ENCODE measurements at regions not wholly inside any gene's neighbourhood (a gene's known extent, or its start where the extent isn't known, plus 50 kb on each side); places are given as distances from the start of the nearest gene placed in this dataset.

GRCh38 chr10:85151506-85151905, 823.1 kb downstream of the CCSER2 start:
- no peak for DNase-seq

- DNase-seq: no peak
Observed at GRCh38 chr10:85152496-85152895, 824.1 kb downstream of the CCSER2 start.

GRCh38 chr10:85152911-85153310, 824.5 kb downstream of the CCSER2 start:
- no peak for DNase-seq

- no peak for DNase-seq
Observed at GRCh38 chr10:85157206-85157605, 828.8 kb downstream of the CCSER2 start.

- DNase-seq: no peak
Observed at GRCh38 chr10:85168243-85168642, 839.9 kb downstream of the CCSER2 start.

- no peak for DNase-seq
Observed at GRCh38 chr10:85170026-85170425, 841.6 kb downstream of the CCSER2 start.

- DNase-seq: peak in 1 of 2 experiments; percentile 2
Observed at GRCh38 chr10:85175635-85176034, 847.2 kb downstream of the CCSER2 start.

- no peak for DNase-seq
Observed at GRCh38 chr10:85177767-85178166, 849.4 kb downstream of the CCSER2 start.

- no peak for DNase-seq
Observed at GRCh38 chr10:85187047-85187446, 858.7 kb downstream of the CCSER2 start.

- no peak for DNase-seq
Observed at GRCh38 chr10:85188770-85189484, 860.5 kb downstream of the CCSER2 start.

- DNase-seq: no peak
Observed at GRCh38 chr10:85193796-85194195, 865.4 kb downstream of the CCSER2 start.

- DNase-seq: no peak
Observed at GRCh38 chr10:85194706-85195105, 866.3 kb downstream of the CCSER2 start.

- DNase-seq: no peak
Observed at GRCh38 chr10:85195596-85195995, 867.2 kb downstream of the CCSER2 start.

- DNase-seq: no peak
Observed at GRCh38 chr10:85204814-85205213, 876.4 kb downstream of the CCSER2 start.

- peak in 1 of 2 experiments; percentile 3 for DNase-seq
Observed at GRCh38 chr10:85212526-85212925, 884.1 kb downstream of the CCSER2 start.

- DNase-seq: no peak
Observed at GRCh38 chr10:85213493-85213892, 885.1 kb downstream of the CCSER2 start.

GRCh38 chr10:85222300-85222699, 893.9 kb downstream of the CCSER2 start:
- no peak for DNase-seq

GRCh38 chr10:85224366-85224940, 896.1 kb downstream of the CCSER2 start:
- DNase-seq: peak; percentile 70 to 81

- peak in 1 of 2 experiments; percentile 33 for DNase-seq
Observed at GRCh38 chr10:85225311-85225710, 896.9 kb downstream of the CCSER2 start.

GRCh38 chr10:85226596-85226995, 898.2 kb downstream of the CCSER2 start:
- DNase-seq: no peak

GRCh38 chr10:85228726-85229125, 900.3 kb downstream of the CCSER2 start:
- DNase-seq: no peak

GRCh38 chr10:85231534-85232270, 903.3 kb downstream of the CCSER2 start:
- DNase-seq: no peak

GRCh38 chr10:85235258-85235657, 906.9 kb downstream of the CCSER2 start:
- no peak for DNase-seq

- no peak for DNase-seq
Observed at GRCh38 chr10:85238676-85239075, 910.3 kb downstream of the CCSER2 start.

Measured in NCI-H524 (cell line).